HG03520 (cell line): ENCODE measurements at regions not wholly inside any gene's neighbourhood (a gene's known extent, or its start where the extent isn't known, plus 50 kb on each side); places are given as distances from the start of the nearest gene placed in this dataset.

Experiments
- ATAC-seq: cut with Tn5 transposase; IDR thresholded peaks from one replicate; pipeline ENCODE4 v1.9.1; 2021; ENCODE audit warnings: mild to moderate bottlenecking, moderate library complexity; ENCODE audit not compliant: unreplicated experiment

GRCh38 chrX:22650691-22651090 is 349.1 kb upstream of the DDX53 start:
- ATAC-seq, result no peak

- no peak for ATAC-seq
These were observed 347.2 kb upstream of the DDX53 start for GRCh38 chrX:22652596-22652995.

GRCh38 chrX:22660756-22661155 is 339.0 kb upstream of the DDX53 start:
- ATAC-seq, result no peak

- ATAC-seq, result no peak
These were observed 337.0 kb upstream of the DDX53 start for GRCh38 chrX:22662776-22663175.

- no peak for ATAC-seq
These were observed 334.9 kb upstream of the DDX53 start for GRCh38 chrX:22664826-22665225.

- ATAC-seq, result no peak
These were observed 333.9 kb upstream of the DDX53 start for GRCh38 chrX:22665818-22666217.

- ATAC-seq, result no peak
These were observed 333.3 kb upstream of the DDX53 start for GRCh38 chrX:22666441-22666840.

GRCh38 chrX:22674932-22675331 is 324.8 kb upstream of the DDX53 start:
- ATAC-seq, result no peak

GRCh38 chrX:22686138-22686541 is 313.6 kb upstream of the DDX53 start:
- ATAC-seq, result no peak

- no peak for ATAC-seq
These were observed 310.5 kb upstream of the DDX53 start for GRCh38 chrX:22689290-22689689.

GRCh38 chrX:22690116-22690515 is 309.6 kb upstream of the DDX53 start:
- ATAC-seq, result no peak

- no peak for ATAC-seq
These were observed 307.7 kb upstream of the DDX53 start for GRCh38 chrX:22691966-22692565.

GRCh38 chrX:22698151-22698550 is 301.6 kb upstream of the DDX53 start:
- no peak for ATAC-seq

GRCh38 chrX:22699581-22700091 is 300.1 kb upstream of the DDX53 start:
- no peak for ATAC-seq

- ATAC-seq, result no peak
These were observed 286.8 kb upstream of the DDX53 start for GRCh38 chrX:22712942-22713341.

GRCh38 chrX:22730542-22730941 is 269.2 kb upstream of the DDX53 start:
- no peak for ATAC-seq

GRCh38 chrX:22737541-22737940 is 262.2 kb upstream of the DDX53 start:
- no peak for ATAC-seq

GRCh38 chrX:22739276-22739675 is 260.5 kb upstream of the DDX53 start:
- ATAC-seq, result no peak

GRCh38 chrX:22740836-22741235 is 258.9 kb upstream of the DDX53 start:
- no peak for ATAC-seq

GRCh38 chrX:22742174-22742573 is 257.6 kb upstream of the DDX53 start:
- no peak for ATAC-seq

- ATAC-seq, result no peak
These were observed 253.7 kb upstream of the DDX53 start for GRCh38 chrX:22746081-22746480.

GRCh38 chrX:22748093-22748999 is 251.4 kb upstream of the DDX53 start:
- no peak for ATAC-seq
